H1 (cell line): ENCODE measurements at regions not wholly inside any gene's neighbourhood (a gene's known extent, or its start where the extent isn't known, plus 50 kb on each side); places are given as distances from the start of the nearest gene placed in this dataset.

ENCODE experiments used
- CTCF ChIA-PET: fragments of 300-600 bp; sonication (Branson Sonifier 250); formaldehyde crosslinking; loops from one replicate; lab custom pipeline; 2021; ENCODE audit not compliant: partially characterized antibody; lab: Charles Lee
- POLR2A ChIA-PET: fragments of 300-600 bp; sonication (Branson Sonifier 250); formaldehyde crosslinking; loops from one replicate; lab custom pipeline; 2021; ENCODE audit warnings: inconsistent platforms; ENCODE audit not compliant: partially characterized antibody; lab: Charles Lee
- DNase-seq, 2 experiments: peaks; one replicate each; pipeline versions ENCODE4 v3.0.0 to v3.0.0-alpha.2; 2010 to 2022; ENCODE audit warnings: low spot score in 2 of 2, low read depth in 1 of 2, mixed read lengths in 1 of 2
- FAIRE-seq: peaks from 2 replicates; lab custom pipeline; 2011; peaks lifted over from hg19 to GRCh38; lab: Jason Lieb, UNC
- H2AFZ ChIP-seq: 2 replicates; pipeline ENCODE4 v1.8.1; 2012; ENCODE audit warnings: low read length, inconsistent platforms
- H2AK5ac ChIP-seq: 2 replicates; pipeline ENCODE4 v1.6.1; 2013; ENCODE audit warnings: low read depth, low read length
- H2BK120ac ChIP-seq: replicated peaks from 2 replicates; pipeline ENCODE3; 2013; ENCODE audit warnings: low read depth, low read length, inconsistent platforms
- H2BK12ac ChIP-seq: 2 replicates; pipeline ENCODE4 v1.6.1; 2013; ENCODE audit warnings: low read depth, low read length
- H2BK15ac ChIP-seq: 2 replicates; pipeline ENCODE4 v1.6.1; 2013; ENCODE audit warnings: low read length
- H2BK20ac ChIP-seq: 2 replicates; pipeline ENCODE4 v1.6.1; 2013; ENCODE audit warnings: low read length
- H2BK5ac ChIP-seq: 2 replicates; pipeline ENCODE4 v1.6.1; 2013; ENCODE audit warnings: low read depth, low read length
- H3K14ac ChIP-seq: 2 replicates; pipeline ENCODE4 v1.6.1; 2013; ENCODE audit warnings: inconsistent platforms; ENCODE audit not compliant: insufficient read length
- H3K18ac ChIP-seq: 2 replicates; pipeline ENCODE4 v1.6.1; 2013; ENCODE audit warnings: low read length; ENCODE audit errors: extremely low read depth
- H3K23ac ChIP-seq: 2 replicates; pipeline ENCODE4 v1.6.1; 2013; ENCODE audit warnings: inconsistent platforms; ENCODE audit not compliant: insufficient read length
- H3K23me2 ChIP-seq: 2 replicates; pipeline ENCODE4 v1.6.1; 2013; ENCODE audit warnings: low read depth, low read length
- H3K27ac ChIP-seq: 2 replicates; pipeline ENCODE4 v1.6.1; 2011; ENCODE audit warnings: low read depth, low read length, inconsistent platforms
- H3K27me3 ChIP-seq, 4 experiments: replicated peaks in 1 of 4; 1 replicate in 1 of 4; 2 replicates in 3 of 4; pipeline versions ENCODE4 v1.6.1 to v1.8.1; 2011 to 2013; ENCODE audit warnings: low read length in 3 of 4, mild to moderate bottlenecking in 3 of 4, inconsistent platforms in 2 of 4, mixed read lengths in 2 of 4, moderate library complexity in 1 of 4; ENCODE audit not compliant: control insufficient read depth in 3 of 4, insufficient read depth in 3 of 4; ENCODE audit errors: extremely low read depth in 1 of 4
- H3K36me3 ChIP-seq, 4 experiments: 2 replicates each; pipeline versions ENCODE4 v1.6.1 to v1.8.1; 2011 to 2013; ENCODE audit warnings: mild to moderate bottlenecking in 4 of 4, low read length in 3 of 4, moderate library complexity in 2 of 4, control low read depth in 1 of 4, inconsistent platforms in 1 of 4; ENCODE audit not compliant: insufficient read depth in 4 of 4, control insufficient read depth in 2 of 4
- H3K4ac ChIP-seq: replicated peaks from 2 replicates; pipeline ENCODE3; 2013; ENCODE audit warnings: low read length, low read depth, mixed read lengths, inconsistent platforms; ENCODE audit not compliant: insufficient read length
- H3K4me1 ChIP-seq, 4 experiments: replicated peaks in 1 of 4; 1 replicate in 1 of 4; 2 replicates in 3 of 4; pipeline versions ENCODE4 v1.6.1 to v1.8.1; 2011 to 2013; ENCODE audit warnings: low read length in 3 of 4, inconsistent platforms in 2 of 4, mixed read lengths in 1 of 4; ENCODE audit not compliant: insufficient read depth in 4 of 4, control insufficient read depth in 3 of 4
- H3K4me2 ChIP-seq, 2 experiments: 2 replicates each; pipeline versions ENCODE4 v1.6.1 to v1.8.1; 2011 to 2013; ENCODE audit warnings: low read depth in 2 of 2, low read length in 2 of 2, control low read depth in 1 of 2, inconsistent platforms in 1 of 2, mild to moderate bottlenecking in 1 of 2; ENCODE audit not compliant: insufficient read depth in 1 of 2
- H3K4me3 ChIP-seq, 4 experiments: fragments of 200-600, 300-600 bp in 1 of 4; sonication (generic), shearing (Covaris generic), sonication (Bioruptor Twin) in 1 of 4; 2 replicates each; pipeline versions ENCODE4 v1.5.1 to v1.8.1; 2011 to 2016; ENCODE audit warnings: low read length in 4 of 4, low read depth in 3 of 4, control low read depth in 2 of 4, inconsistent platforms in 2 of 4, mild to moderate bottlenecking in 2 of 4, mixed read lengths in 1 of 4, moderate library complexity in 1 of 4; ENCODE audit not compliant: insufficient read depth in 2 of 4; ENCODE audit errors: extremely low read depth in 1 of 4
- H3K56ac ChIP-seq: replicated peaks from 2 replicates; pipeline ENCODE3; 2013; ENCODE audit warnings: low read depth, mild to moderate bottlenecking, mixed read lengths, low read length, inconsistent platforms; ENCODE audit not compliant: insufficient read length
- H3K79me1 ChIP-seq: 2 replicates; pipeline ENCODE4 v1.6.1; 2013; ENCODE audit warnings: low read depth, low read length, control low read depth
- H3K79me2 ChIP-seq, 2 experiments: 2 replicates each; pipeline versions ENCODE4 v1.6.1 to v1.8.1; 2012 to 2013; ENCODE audit warnings: low read length in 2 of 2, mild to moderate bottlenecking in 2 of 2, inconsistent platforms in 1 of 2; ENCODE audit not compliant: insufficient read depth in 2 of 2, control insufficient read depth in 1 of 2
- H3K9ac ChIP-seq, 4 experiments: replicated peaks in 1 of 4; 1 replicate in 1 of 4; 2 replicates in 3 of 4; pipeline versions ENCODE4 v1.6.1 to v1.8.1; 2011 to 2013; ENCODE audit warnings: low read depth in 3 of 4, low read length in 3 of 4, control low read depth in 2 of 4, mild to moderate bottlenecking in 2 of 4, moderate library complexity in 2 of 4, inconsistent platforms in 1 of 4; ENCODE audit errors: extremely low read depth in 1 of 4
- H3K9me3 ChIP-seq, 2 experiments: 2 replicates each; pipeline versions ENCODE4 v1.6.1 to v1.8.1; 2012 to 2013; ENCODE audit warnings: mild to moderate bottlenecking in 2 of 2, moderate library complexity in 2 of 2, control low read depth in 1 of 2, inconsistent platforms in 1 of 2, low read depth in 1 of 2, low read length in 1 of 2, mixed read lengths in 1 of 2; ENCODE audit not compliant: insufficient read depth in 2 of 2
- H4K20me1 ChIP-seq, 2 experiments: replicated peaks in 1 of 2; 2 replicates each; pipeline versions ENCODE3 to v1.8.1; 2011 to 2013; ENCODE audit warnings: inconsistent platforms in 2 of 2, low read length in 2 of 2, mild to moderate bottlenecking in 1 of 2; ENCODE audit not compliant: insufficient read depth in 2 of 2, control insufficient read depth in 1 of 2
- H4K5ac ChIP-seq: 2 replicates; pipeline ENCODE4 v1.6.1; 2013; ENCODE audit warnings: low read length, low read depth, mixed read lengths, inconsistent platforms; ENCODE audit not compliant: insufficient read length
- H4K8ac ChIP-seq: 2 replicates; pipeline ENCODE4 v1.8.0; 2013; ENCODE audit warnings: mild to moderate bottlenecking, moderate library complexity, low read length, inconsistent platforms; ENCODE audit not compliant: insufficient read depth; ENCODE audit errors: extremely low read depth
- H4K91ac ChIP-seq: replicated peaks from 2 replicates; pipeline ENCODE3; 2013; ENCODE audit warnings: low read length, mixed read lengths, inconsistent platforms; ENCODE audit not compliant: insufficient read length
- CHD7 ChIP-seq: fragments of 300-600 bp; sonication (generic); IDR thresholded peaks from 2 replicates; pipeline ENCODE4 v1.7.1; 2012; ENCODE audit warnings: low read length, moderate library complexity, mild to moderate bottlenecking, inconsistent platforms; ENCODE audit not compliant: insufficient replicate concordance
- WGBS, 2 experiments: shearing (Covaris generic) in 1 of 2; methylation state at CpG; one replicate each; pipeline versions ENCODE4 v1.1.6 to v1.1.7; 2013 to 2015; ENCODE audit warnings: low lambda C conversion rate in 2 of 2, mixed read lengths in 2 of 2, inconsistent platforms in 1 of 2, low coverage in 1 of 2, missing lambda C conversion rate in 1 of 2; ENCODE audit not compliant: insufficient replicate concordance in 2 of 2, insufficient coverage in 1 of 2, insufficient read length in 1 of 2; ENCODE audit errors: extremely low coverage in 1 of 2, missing lambda C conversion rate in 1 of 2; 5-methylcytosine and 5-hydroxymethylcytosine counted together

- Histone ChIP-seq H3K79me2 (no peaks in the 10 kb centered on the region), H3K27me3 (no peaks in the 10 kb centered on the region), H2AFZ (no peak overlapping the region), H3K14ac (no peak overlapping the region), H2BK12ac (no peak overlapping the region), H3K9ac (no peak overlapping the region), H2BK15ac (no peak overlapping the region), H3K4me2 (no peak overlapping the region), H3K27ac (no peak overlapping the region), H3K36me3 (no peaks in the 10 kb centered on the region), H3K9me3 (no peaks in the 10 kb centered on the region), H4K8ac (no peak overlapping the region), H3K23ac (no peak overlapping the region), H3K79me1 (no peaks in the 10 kb centered on the region), H2BK5ac (no peak overlapping the region), H3K56ac (no peak overlapping the region), H2BK120ac (no peak overlapping the region), H3K23me2 (no peaks in the 10 kb centered on the region), H4K20me1 (no peaks in the 10 kb centered on the region), H2AK5ac (no peak overlapping the region), H4K5ac (no peak overlapping the region), H3K4me3 (no peak overlapping the region), H3K18ac (no peak overlapping the region), H3K4me1 (no peaks in the 10 kb centered on the region; a peak in 1 of 7 replicates), H2BK20ac (no peak overlapping the region), H3K4ac (no peak overlapping the region), H4K91ac (no peak overlapping the region)
- DNase-seq = no peak
- CTCF ChIA-PET = interaction anchor here (0.6 to 2.2 kb wide), 7 partner anchors 11 to 193 kb away, joined by 3 to 6 read pairs (median 3); no protein-coding TSS in a partner anchor
- FAIRE-seq = no peak
- POLR2A ChIA-PET = no interaction called here
- 91% methylated on average over 4 of the region's 4 CpGs; no CpG with 5 or more reads in 1 of the 2 experiments for WGBS, 2 experiments
- TF ChIP-seq CHD7 = no peak
Observed at GRCh38 chrX:109827772-109828171, 94.7 kb upstream of the ACSL4 start.
